Fibroblast of the aortic adventitia (primary cell): ENCODE measurements at regions not wholly inside any gene's neighbourhood (a gene's known extent, or its start where the extent isn't known, plus 50 kb on each side); places are given as distances from the start of the nearest gene placed in this dataset.

Experiments
- DNase-seq: peaks from one replicate; pipeline ENCODE4 v3.0.0-alpha.2; 2010; ENCODE audit warnings: low read depth
- H3K4me3 ChIP-seq: 2 replicates; pipeline ENCODE4 v1.5.1; 2011; ENCODE audit warnings: low read depth, mild to moderate bottlenecking, control low read depth, low read length, moderate library complexity
- CTCF ChIP-seq: IDR thresholded peaks from 2 replicates; pipeline ENCODE4 v1.5.1; 2011; ENCODE audit warnings: mild to moderate bottlenecking, low read length, control low read depth, inconsistent platforms; ENCODE audit not compliant: insufficient read depth

GRCh38 chr6:43856005-43856765 is 86.2 kb downstream of the VEGFA start:
- peak; percentile 6 for TF ChIP-seq CTCF
- H3K4me3 ChIP-seq = no peak overlapping the region
- no peak for DNase-seq

GRCh38 chr6:43855247-43855646 is 85.2 kb downstream of the VEGFA start:
- no peak for TF ChIP-seq CTCF
- no peak overlapping the region for H3K4me3 ChIP-seq
- no peak for DNase-seq

GRCh38 chr6:43853066-43853650 is 83.1 kb downstream of the VEGFA start:
- no peak for TF ChIP-seq CTCF
- H3K4me3 ChIP-seq = no peak overlapping the region
- DNase-seq = no peak

- DNase-seq = no peak
- no peak for TF ChIP-seq CTCF
- no peak overlapping the region for H3K4me3 ChIP-seq
These were observed 82.4 kb downstream of the VEGFA start for GRCh38 chr6:43852350-43852864.

- DNase-seq = peak; percentile 82
- TF ChIP-seq CTCF = no peak
- no peak overlapping the region for H3K4me3 ChIP-seq
These were observed 81.3 kb downstream of the VEGFA start for GRCh38 chr6:43851204-43851865.

- DNase-seq = no peak
- no peak overlapping the region for H3K4me3 ChIP-seq
- TF ChIP-seq CTCF = no peak
These were observed 80.5 kb downstream of the VEGFA start for GRCh38 chr6:43850314-43851203.
